GM23248 (cell line): ENCODE measurements at regions not wholly inside any gene's neighbourhood (a gene's known extent, or its start where the extent isn't known, plus 50 kb on each side); places are given as distances from the start of the nearest gene placed in this dataset.

Source experiments
- DNase-seq: peaks from one replicate; pipeline ENCODE4 v3.0.0-alpha.2; 2015
- H2AFZ ChIP-seq: fragments of 200-600 bp; sonication (generic); 2 replicates; pipeline ENCODE4 v1.6.1; 2016; ENCODE audit warnings: antibody characterized with exemption
- H3F3A ChIP-seq: fragments of 200-600 bp; sonication (generic); 2 replicates; pipeline ENCODE4 v1.6.1; 2016; ENCODE audit warnings: mild to moderate bottlenecking, antibody characterized with exemption, mixed run types; ENCODE audit not compliant: insufficient read depth
- H3K27ac ChIP-seq: fragments of 200-600 bp; sonication (generic); 2 replicates; pipeline ENCODE4 v1.5.1; 2016; ENCODE audit warnings: mild to moderate bottlenecking
- H3K27me3 ChIP-seq: fragments of 200-600 bp; sonication (generic); replicated peaks from 2 replicates; pipeline ENCODE4 v1.6.1; 2016; ENCODE audit warnings: mild to moderate bottlenecking; ENCODE audit not compliant: insufficient read depth
- H3K36me3 ChIP-seq: fragments of 200-600 bp; sonication (generic); 2 replicates; pipeline ENCODE4 v1.6.1; 2016; ENCODE audit warnings: low read depth, mild to moderate bottlenecking
- H3K4me1 ChIP-seq: fragments of 200-600 bp; sonication (generic); 2 replicates; pipeline ENCODE4 v1.6.1; 2016; ENCODE audit warnings: mild to moderate bottlenecking; ENCODE audit not compliant: insufficient read depth
- H3K4me2 ChIP-seq: fragments of 200-600 bp; sonication (generic); one replicate; pipeline ENCODE4 v1.6.1; 2016; ENCODE audit warnings: mild to moderate bottlenecking; ENCODE audit not compliant: unreplicated experiment
- H3K4me3 ChIP-seq: fragments of 200-600 bp; sonication (generic); 2 replicates; pipeline ENCODE4 v1.5.1; 2016; ENCODE audit warnings: mild to moderate bottlenecking
- H3K79me2 ChIP-seq: fragments of 200-600 bp; sonication (generic); 2 replicates; pipeline ENCODE4 v1.6.1; 2016; ENCODE audit warnings: mild to moderate bottlenecking; ENCODE audit not compliant: insufficient read depth
- H3K9ac ChIP-seq: fragments of 200-600 bp; sonication (generic); 2 replicates; pipeline ENCODE4 v1.6.1; 2016; ENCODE audit warnings: mild to moderate bottlenecking
- H3K9me2 ChIP-seq: fragments of 200-600 bp; sonication (generic); 2 replicates; pipeline ENCODE4 v1.6.1; 2016; ENCODE audit warnings: mixed run types, mild to moderate bottlenecking, moderate library complexity; ENCODE audit not compliant: insufficient read depth
- H3K9me3 ChIP-seq: fragments of 200-600 bp; sonication (generic); one replicate; pipeline ENCODE4 v1.6.1; 2017; ENCODE audit warnings: low read depth
- H4K20me1 ChIP-seq: fragments of 200-600 bp; sonication (generic); 2 replicates; pipeline ENCODE4 v1.6.0; 2016; ENCODE audit not compliant: insufficient read depth
- EZH2 ChIP-seq: fragments of 200-600 bp; sonication (generic); IDR thresholded peaks from 2 replicates; pipeline ENCODE4 v1.6.1; 2018; ENCODE audit warnings: antibody characterized with exemption, mild to moderate bottlenecking; ENCODE audit not compliant: insufficient read depth, poor library complexity, severe bottlenecking
- EZH2phosphoT487 ChIP-seq: fragments of 200-600 bp; sonication (generic); IDR thresholded peaks from 2 replicates; pipeline ENCODE4 v1.6.1; 2018; ENCODE audit warnings: antibody characterized with exemption, moderate library complexity, mild to moderate bottlenecking, low read depth; ENCODE audit not compliant: insufficient read depth
- WGBS, 2 experiments: methylation state at CpG; one replicate each; pipeline ENCODE4 v1.1.6; 2015 to 2017; ENCODE audit warnings: low lambda C conversion rate in 2 of 2, low coverage in 1 of 2; ENCODE audit errors: missing lambda C conversion rate in 2 of 2; 5-methylcytosine and 5-hydroxymethylcytosine counted together
- in situ Hi-C: fragments of 300-500 bp; cut with MboI; formaldehyde crosslinking; loops from 2 replicates; pipeline ENCODE4 v1.15.0; 2020

DNA sequence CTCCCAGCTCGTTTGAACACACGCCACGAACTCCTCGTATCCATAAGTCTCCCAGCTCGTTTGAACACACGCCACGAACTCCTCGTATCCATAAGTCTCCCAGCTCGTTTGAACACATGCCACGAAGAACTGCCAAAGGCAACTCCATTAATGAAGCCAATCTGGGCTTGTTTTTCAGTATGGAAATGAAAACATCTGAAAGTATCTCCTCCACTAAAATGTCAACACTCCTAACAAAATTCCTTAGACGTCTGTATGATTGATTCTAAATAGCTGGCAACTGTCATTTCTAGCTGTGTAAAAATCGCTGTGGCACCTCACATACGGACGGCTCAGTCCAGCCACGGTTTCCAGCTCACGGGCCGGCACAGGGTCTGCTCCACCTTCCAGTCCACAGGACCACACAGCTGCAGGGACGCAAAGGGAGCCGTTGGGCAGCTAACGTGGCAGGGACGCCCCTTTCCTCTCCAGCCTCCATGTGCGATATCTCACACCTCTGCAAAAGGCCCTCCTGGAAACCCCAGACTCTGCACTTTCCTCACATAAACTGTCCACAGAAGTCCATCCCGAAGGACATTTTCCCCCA, 67.1 kb upstream of the METRNL start:
- TF ChIP-seq EZH2, result no peak
- TF ChIP-seq EZH2phosphoT487, result no peak
- H3K4me1 ChIP-seq, result peaks cover 10% of the 10 kb centered on the region; the same call in 1 of the 2 replicates
- no peak overlapping the region for H3K4me2 ChIP-seq
- no peaks in the 10 kb centered on the region for H3K9me3 ChIP-seq
- H3K27ac ChIP-seq, result no peak overlapping the region
- 80 to 83% methylated on average over 20 to 23 of the region's 23 CpGs for WGBS, 2 experiments
- H3K9me2 ChIP-seq, result no peaks in the 10 kb centered on the region
- H3K27me3 ChIP-seq, result no peaks in the 10 kb centered on the region
- no peak for DNase-seq
- no peaks in the 10 kb centered on the region for H4K20me1 ChIP-seq
- H3K9ac ChIP-seq, result no peak overlapping the region
- no peak overlapping the region for H3K4me3 ChIP-seq
- H3K79me2 ChIP-seq, result no peaks in the 10 kb centered on the region
- in situ Hi-C loops, result no loop called here
- no peaks in the 10 kb centered on the region for H3F3A ChIP-seq
- no peaks in the 10 kb centered on the region for H3K36me3 ChIP-seq
- H2AFZ ChIP-seq, result no peak overlapping the region

DNA sequence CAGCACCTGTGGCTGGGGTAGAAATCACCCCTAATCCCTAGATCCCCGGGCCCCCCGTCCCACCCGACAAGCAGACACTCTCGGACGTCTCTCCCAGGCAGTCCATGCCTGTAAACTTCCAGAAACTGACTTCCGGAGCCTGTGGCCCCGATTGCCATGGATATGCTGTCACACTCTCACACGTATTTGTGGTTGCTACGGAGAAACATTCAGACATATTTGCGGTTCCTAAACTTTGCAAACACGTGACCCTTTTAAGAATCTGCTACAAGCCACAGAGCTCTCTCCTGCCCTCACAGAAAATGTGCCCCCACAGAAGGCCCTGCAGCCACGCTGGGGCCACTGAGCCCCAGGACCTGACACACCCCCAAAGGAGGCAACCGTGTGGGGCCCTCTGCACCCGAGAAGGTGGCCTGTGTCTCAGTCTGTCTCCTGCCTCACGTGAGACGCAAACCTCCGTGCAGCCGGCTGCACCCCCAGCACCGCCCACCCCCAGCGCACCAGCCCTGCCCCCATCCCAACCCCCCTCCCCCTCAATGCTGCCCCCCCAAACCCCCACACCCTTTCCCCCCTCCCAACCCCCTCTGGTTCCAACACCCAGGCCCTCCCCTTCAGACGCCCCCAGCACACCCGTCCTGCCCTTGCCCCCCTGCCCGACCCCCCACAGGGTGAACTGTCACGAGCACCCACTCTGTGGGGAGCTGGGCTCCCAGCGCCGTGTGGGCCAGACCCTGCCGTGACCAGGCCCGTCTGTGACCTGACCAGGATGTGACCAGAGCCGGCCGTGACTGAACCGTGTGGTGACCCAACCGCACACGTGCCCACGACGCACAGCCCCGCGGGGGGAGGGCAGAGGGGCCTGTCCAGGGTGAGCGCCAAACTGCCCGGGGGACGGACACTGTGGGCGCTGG, 66.3 kb upstream of the METRNL start:
- H3K4me2 ChIP-seq, result no peak overlapping the region
- in situ Hi-C loops, result no loop called here
- no peak overlapping the region for H3K9ac ChIP-seq

DNA sequence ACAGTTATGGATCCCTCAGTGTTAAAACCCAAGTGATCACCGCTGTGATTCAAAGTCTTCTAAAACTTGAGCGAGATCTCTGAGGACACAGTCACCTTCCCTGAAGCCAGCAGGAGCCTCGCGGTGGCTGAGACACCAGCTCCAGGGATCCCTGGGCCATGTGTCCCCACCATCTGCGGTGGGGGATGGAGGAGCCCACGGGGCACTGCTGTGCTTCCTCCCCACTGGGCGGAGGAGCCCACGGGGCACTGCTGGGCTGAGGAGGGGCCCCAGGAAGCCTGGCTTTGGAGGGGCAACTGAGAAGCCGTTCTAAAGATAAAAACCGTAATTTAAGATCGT, 65.7 kb upstream of the METRNL start:
- no peak for TF ChIP-seq EZH2phosphoT487
- TF ChIP-seq EZH2, result no peak
- Histone ChIP-seq H3K27ac (no peak overlapping the region), H3K27me3 (no peaks in the 10 kb centered on the region), H3K4me2 (no peak overlapping the region), H3K36me3 (no peaks in the 10 kb centered on the region), H4K20me1 (no peaks in the 10 kb centered on the region), H2AFZ (no peak overlapping the region), H3K9me2 (no peaks in the 10 kb centered on the region), H3K9me3 (no peaks in the 10 kb centered on the region), H3K4me1 (peaks cover 10% of the 10 kb centered on the region; the same call in 1 of the 2 replicates), H3K79me2 (no peaks in the 10 kb centered on the region), H3F3A (no peaks in the 10 kb centered on the region), H3K9ac (no peak overlapping the region), H3K4me3 (no peak overlapping the region)
- DNase-seq, result no peak
- 86 to 88% methylated on average over 10 to 11 of the region's 11 CpGs for WGBS, 2 experiments
- in situ Hi-C loops, result no loop called here

More for the DNA sequence above, 66.3 kb upstream of the METRNL start:
- Histone ChIP-seq H3K9me2 (no peaks in the 10 kb centered on the region), H4K20me1 (no peaks in the 10 kb centered on the region), H3K27me3 (no peaks in the 10 kb centered on the region), H3K4me1 (peaks cover 10% of the 10 kb centered on the region; the same call in 1 of the 2 replicates), H3K9me3 (no peaks in the 10 kb centered on the region), H3K4me3 (no peak overlapping the region), H3K79me2 (no peaks in the 10 kb centered on the region), H3F3A (no peaks in the 10 kb centered on the region), H3K36me3 (no peaks in the 10 kb centered on the region), H2AFZ (no peak overlapping the region), H3K27ac (no peak overlapping the region)
- WGBS, 2 experiments, result 89 to 90% methylated on average over 30 to 41 of the region's 41 CpGs
- no peak for DNase-seq
- no peak for TF ChIP-seq EZH2
- no peak for TF ChIP-seq EZH2phosphoT487

DNA sequence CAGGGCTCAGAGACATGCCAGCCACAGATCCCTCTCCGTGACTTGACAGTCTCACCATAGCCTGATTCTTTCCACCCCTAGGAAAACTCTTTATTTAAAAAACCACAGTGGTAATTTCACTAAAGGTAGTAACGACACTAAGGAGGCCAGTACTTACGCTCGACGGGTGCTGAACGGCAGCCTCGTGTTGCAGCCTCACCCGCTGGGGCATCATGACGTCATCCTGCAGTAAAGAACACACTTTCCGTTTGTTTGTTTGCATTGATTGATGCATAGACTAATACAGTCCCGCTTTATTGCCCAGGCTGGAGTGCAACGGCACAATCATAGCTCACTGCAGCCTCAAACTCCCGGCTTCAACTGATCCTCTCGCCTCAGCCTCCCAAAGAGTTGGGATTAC, 65.1 kb upstream of the METRNL start:
- H3K4me1 ChIP-seq, result peaks cover 10% of the 10 kb centered on the region; the same call in 1 of the 2 replicates
- no peaks in the 10 kb centered on the region for H3K36me3 ChIP-seq
- no peaks in the 10 kb centered on the region for H3F3A ChIP-seq
- no peak overlapping the region for H3K4me2 ChIP-seq
- no peaks in the 10 kb centered on the region for H4K20me1 ChIP-seq
- no peak overlapping the region for H3K27ac ChIP-seq
- no peak for DNase-seq
- no peak overlapping the region for H3K9ac ChIP-seq
- no peak overlapping the region for H2AFZ ChIP-seq
- no peaks in the 10 kb centered on the region for H3K9me3 ChIP-seq
- in situ Hi-C loops, result no loop called here
- no peaks in the 10 kb centered on the region for H3K9me2 ChIP-seq
- WGBS, 2 experiments, result 95 to 98% methylated on average over 14 of the region's 14 CpGs
- TF ChIP-seq EZH2 (no peak), EZH2phosphoT487 (no peak)
- H3K4me3 ChIP-seq, result no peak overlapping the region
- H3K27me3 ChIP-seq, result no peaks in the 10 kb centered on the region
- no peaks in the 10 kb centered on the region for H3K79me2 ChIP-seq
